Left renal cortex interstitium (tissue), 4 donors: ENCODE measurements at regions not wholly inside any gene's neighbourhood (a gene's known extent, or its start where the extent isn't known, plus 50 kb on each side); places are given as distances from the start of the nearest gene placed in this dataset.
"Not testable (repeated sequence)": the region's sequence is repeated elsewhere in the genome, so short reads cannot be mapped to it uniquely, and the experiment has no call there.

ENCODE experiments used
- DNase-seq, 4 donors: peaks; one replicate each; pipeline ENCODE4 v3.0.0-alpha.2; 2013; ENCODE audit warnings: low read depth in 4 of 4, low spot score in 2 of 4, missing footprints in 1 of 4

- DNase-seq, result no peak
Measured at GRCh38 chr11:31959716-31960115, 131.2 kb upstream of the RCN1 start.

DNA sequence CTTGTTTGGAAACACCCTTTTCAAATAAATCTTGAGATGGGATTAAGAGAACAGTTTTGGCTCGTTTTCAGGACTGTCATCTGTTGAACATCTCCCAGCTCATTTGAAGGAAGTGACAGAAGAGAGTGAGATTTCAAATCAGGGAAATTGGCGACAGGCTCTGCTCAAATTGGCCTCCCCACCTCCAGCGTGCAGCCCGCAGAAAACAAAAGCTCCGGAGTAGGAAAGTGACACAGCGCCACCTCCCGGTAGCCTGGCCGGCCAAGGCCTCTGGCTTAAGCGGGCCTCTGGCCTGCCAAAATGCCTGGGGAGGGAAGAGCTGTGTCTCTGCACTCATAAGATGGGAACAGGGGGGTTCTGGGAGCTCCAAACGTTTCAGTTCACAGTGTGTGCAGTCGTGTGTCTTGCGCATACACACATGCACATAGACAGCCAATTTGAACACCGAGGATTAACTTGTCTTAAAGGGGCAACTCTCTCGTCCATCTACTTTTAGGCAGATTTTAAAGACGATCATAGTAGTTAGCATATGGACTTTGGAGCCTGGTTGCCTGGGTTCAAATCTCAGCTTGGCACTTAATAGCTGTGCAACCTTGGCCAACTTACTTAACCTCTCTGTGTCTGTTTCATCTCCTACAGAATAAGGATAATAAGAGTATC lies 132.7 kb upstream of the RCN1 start:
- peak in 1 of 4 donors; percentile 11 for DNase-seq

GRCh38 chr11:31957674-31958073 lies 133.2 kb upstream of the RCN1 start:
- DNase-seq, result no peak

DNA sequence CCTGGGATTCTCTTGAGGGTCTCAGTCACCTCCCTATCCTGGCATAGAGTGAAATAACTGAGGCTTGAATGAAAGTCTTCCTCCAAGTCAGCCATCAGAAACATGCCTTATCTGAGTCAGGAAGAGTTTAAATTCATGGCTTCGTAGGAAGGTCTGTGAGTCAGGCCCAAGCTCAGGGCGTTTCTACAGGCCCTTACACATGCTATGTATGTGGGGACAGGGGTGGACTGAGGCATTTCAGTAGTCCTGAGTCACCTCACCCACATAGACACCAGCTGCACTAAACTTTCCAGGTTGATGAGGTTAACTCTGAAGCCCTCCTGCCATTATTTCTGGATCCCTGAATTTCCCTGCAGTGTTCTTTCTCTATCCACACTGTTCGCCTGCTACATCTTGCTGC lies 134.6 kb upstream of the RCN1 start:
- no peak for DNase-seq

DNA sequence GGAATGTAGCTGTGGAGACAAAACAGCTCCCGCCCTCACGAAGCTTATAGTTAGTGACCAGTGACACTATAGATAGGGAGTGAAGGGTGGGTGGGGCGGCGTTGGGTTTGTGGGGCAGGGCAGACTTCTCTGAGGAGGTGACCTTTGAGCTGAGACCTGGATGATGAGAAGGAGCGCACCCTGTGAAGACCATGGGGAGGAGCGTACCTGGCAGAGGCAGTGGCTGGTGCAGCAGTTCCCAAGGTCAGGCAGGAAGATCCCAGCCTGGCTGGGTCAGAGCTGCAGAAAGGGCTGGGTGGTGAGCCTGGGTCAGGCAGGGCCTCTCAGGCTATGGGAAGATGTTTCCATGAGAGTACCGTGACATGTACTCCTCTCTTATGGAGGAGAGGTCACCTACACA lies 135.0 kb upstream of the RCN1 start:
- no peak for DNase-seq

- no peak for DNase-seq
Measured at GRCh38 chr11:31953803-31954327, 137.0 kb upstream of the RCN1 start.

- DNase-seq, result not testable (repeated sequence)
Measured at GRCh38 chr11:31949733-31950200, 138.6 kb upstream of the PAX6 start.

DNA sequence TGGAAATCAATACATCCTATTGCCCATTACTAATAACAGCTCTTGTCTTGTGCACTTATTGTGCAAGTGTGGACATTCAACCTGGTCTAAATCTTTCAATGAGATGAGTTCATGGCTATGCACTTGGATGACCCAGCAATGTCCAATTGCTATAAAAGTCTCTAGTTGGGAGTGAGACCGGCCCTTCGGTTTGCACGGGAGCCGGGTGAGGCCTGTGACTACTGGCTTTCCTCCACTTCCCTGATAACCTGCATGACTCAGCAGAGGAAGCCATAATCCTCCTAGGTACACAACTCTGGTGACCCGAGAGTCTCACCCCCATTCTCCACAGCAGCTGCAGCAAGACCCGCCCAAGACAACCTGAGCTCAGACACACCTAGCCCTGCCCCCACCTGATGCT lies 135.9 kb upstream of the PAX6 start:
- no peak for DNase-seq

GRCh38 chr11:31943056-31943780 lies 132.1 kb upstream of the PAX6 start:
- DNase-seq, result no peak

- DNase-seq, result no peak
Measured at GRCh38 chr11:31940371-31941037, 129.4 kb upstream of the PAX6 start.

- no peak for DNase-seq
Measured at GRCh38 chr11:31939004-31939403, 127.9 kb upstream of the PAX6 start.

DNA sequence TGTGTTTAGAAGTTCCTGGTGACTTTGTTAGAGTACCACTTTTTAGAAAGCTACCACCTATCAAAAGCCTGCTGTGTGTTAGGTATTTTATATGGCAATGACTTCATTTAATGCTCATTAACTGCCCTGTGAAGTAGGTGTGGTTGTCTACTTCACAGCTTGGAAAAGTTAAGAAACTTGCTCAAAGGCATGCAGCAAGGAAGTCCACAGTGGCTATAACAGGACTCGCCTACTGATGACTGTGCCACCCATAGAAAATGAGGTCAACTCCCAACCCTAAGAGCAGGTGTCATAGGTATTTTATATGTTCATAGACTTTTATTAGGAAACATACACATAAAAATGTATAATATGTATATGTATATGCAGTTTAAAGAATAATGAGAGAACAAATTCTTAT lies 125.2 kb upstream of the PAX6 start:
- DNase-seq, result no peak

GRCh38 chr11:31932879-31933278 lies 121.8 kb upstream of the PAX6 start:
- no peak for DNase-seq

GRCh38 chr11:31927982-31928381 lies 116.9 kb upstream of the PAX6 start:
- no peak for DNase-seq

GRCh38 chr11:31926816-31927528 lies 115.8 kb upstream of the PAX6 start:
- no peak for DNase-seq

DNA sequence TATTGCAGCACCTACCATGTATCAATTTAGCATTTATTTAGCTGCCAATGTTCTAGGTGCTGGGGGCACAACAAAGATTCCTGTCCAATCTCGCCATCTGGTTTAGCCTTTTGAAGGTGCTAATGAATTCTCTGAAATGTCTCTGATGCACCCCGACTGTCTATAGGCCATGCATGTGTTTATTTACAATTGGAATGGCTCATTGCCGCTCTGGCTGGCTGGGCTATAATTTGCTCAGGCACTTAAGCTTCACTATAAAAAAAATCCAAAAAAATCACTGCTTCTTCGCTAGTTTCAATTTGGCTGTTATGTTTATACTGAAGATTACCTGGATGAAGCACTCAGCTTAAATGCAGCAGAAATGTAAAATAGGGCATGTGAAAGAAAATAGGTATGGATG lies 115.0 kb upstream of the PAX6 start:
- no peak for DNase-seq

DNA sequence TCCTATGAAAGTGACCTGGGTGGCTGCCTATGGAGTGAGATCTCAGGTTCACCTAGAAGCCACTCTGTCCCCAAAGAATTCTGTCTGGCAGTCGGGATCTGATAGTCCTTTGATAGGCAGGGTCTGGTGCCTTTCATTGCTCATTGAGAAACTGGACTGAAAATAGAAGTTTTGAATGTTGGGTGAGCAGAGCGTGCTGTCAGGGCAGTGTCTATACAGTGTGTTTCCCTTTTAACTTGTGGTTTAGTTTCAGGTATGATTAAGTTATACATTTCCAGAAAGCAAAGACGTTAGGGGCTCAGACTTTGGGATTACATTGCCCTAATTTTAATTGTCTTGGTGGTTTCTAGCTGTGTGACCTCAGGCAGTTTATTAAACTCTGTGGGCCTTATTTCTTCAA lies 111.3 kb upstream of the PAX6 start:
- no peak for DNase-seq

DNA sequence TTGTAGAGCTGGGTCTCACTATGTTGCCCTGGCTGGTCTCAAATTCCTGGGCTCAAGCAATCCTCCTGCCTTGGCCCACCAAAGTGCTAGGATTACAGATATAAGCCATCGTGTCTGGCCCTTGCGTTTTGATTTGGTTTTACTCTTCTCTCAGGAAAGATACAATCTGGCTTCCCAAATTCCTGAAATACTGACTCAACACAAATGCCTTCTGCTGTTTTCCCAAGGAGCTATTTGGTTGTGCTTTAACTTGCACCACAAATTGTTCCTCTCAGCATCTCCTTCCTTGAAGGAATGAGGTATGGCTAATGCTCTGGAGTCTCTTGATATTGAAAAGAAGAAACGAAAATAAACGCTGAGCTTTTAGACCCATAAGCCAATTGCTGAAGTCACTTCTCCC lies 110.0 kb upstream of the PAX6 start:
- DNase-seq, result no peak

DNA sequence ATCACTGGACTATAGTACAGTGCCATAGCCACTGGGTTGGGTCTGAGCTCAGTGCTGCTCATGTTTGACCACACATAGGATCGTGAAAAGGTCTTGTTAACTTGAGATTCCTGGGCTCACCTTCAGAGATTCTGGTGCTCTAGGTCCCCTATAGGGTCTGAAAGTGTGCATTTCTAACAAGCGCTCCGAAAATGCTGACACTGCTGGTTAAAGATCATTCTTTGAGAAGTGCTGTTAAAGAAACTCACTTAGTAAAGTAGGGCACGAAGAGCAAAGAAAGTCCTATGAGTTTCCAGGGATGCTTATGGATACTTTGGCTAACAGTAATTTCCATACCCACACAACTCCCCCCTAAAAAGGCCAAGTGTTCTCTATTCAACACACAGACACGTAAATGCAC lies 108.1 kb upstream of the PAX6 start:
- DNase-seq, result no peak

GRCh38 chr11:31915867-31916266 lies 104.7 kb upstream of the PAX6 start:
- no peak for DNase-seq

DNA sequence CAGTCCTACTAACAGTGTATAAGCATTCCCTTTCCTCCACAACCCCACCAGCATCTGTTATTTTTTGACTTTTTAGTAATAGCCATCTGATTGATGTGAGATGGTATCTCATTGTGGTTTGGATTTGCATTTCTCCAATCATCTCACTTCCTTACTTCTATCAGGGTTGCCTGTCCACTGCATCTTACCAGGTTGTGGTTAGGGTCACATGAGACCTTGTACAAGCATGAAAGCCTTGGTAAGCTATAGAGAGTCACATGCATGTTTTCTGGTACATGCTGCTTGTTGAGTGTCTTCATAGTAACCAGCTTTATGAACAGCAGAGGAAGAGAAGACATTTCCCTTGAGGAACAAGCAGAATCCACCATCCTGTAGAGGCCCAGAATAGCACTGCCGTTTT lies 102.9 kb upstream of the PAX6 start:
- DNase-seq, result no peak
